GM19025 (cell line): ENCODE measurements at regions not wholly inside any gene's neighbourhood (a gene's known extent, or its start where the extent isn't known, plus 50 kb on each side); places are given as distances from the start of the nearest gene placed in this dataset.

ENCODE experiments used
- ATAC-seq: cut with Tn5 transposase; IDR thresholded peaks from one replicate; pipeline ENCODE4 v1.9.1; 2021; ENCODE audit warnings: mild to moderate bottlenecking, low read depth, moderate library complexity; ENCODE audit not compliant: unreplicated experiment

GRCh38 chr15:92224843-92225242 is 168.8 kb upstream of the ST8SIA2 start:
- ATAC-seq: no peak

- no peak for ATAC-seq
Observed at GRCh38 chr15:92226020-92226612, 167.6 kb upstream of the ST8SIA2 start.

- no peak for ATAC-seq
Observed at GRCh38 chr15:92228830-92229229, 164.9 kb upstream of the ST8SIA2 start.

GRCh38 chr15:92231461-92231860 is 162.2 kb upstream of the ST8SIA2 start:
- ATAC-seq: no peak

- ATAC-seq: no peak
Observed at GRCh38 chr15:92232317-92232716, 161.4 kb upstream of the ST8SIA2 start.

- no peak for ATAC-seq
Observed at GRCh38 chr15:92232876-92233275, 160.8 kb upstream of the ST8SIA2 start.

GRCh38 chr15:92243227-92243626 is 150.5 kb upstream of the ST8SIA2 start:
- ATAC-seq: no peak

- no peak for ATAC-seq
Observed at GRCh38 chr15:92244703-92245102, 149.0 kb upstream of the ST8SIA2 start.

GRCh38 chr15:92247649-92248242 is 145.9 kb upstream of the ST8SIA2 start:
- ATAC-seq: no peak

GRCh38 chr15:92266796-92267685 is 126.6 kb upstream of the ST8SIA2 start:
- no peak for ATAC-seq

- no peak for ATAC-seq
Observed at GRCh38 chr15:92268900-92269299, 124.8 kb upstream of the ST8SIA2 start.

GRCh38 chr15:92271179-92271578 is 122.5 kb upstream of the ST8SIA2 start:
- ATAC-seq: no peak

GRCh38 chr15:92272106-92272505 is 121.6 kb upstream of the ST8SIA2 start:
- no peak for ATAC-seq

GRCh38 chr15:92273286-92273685 is 120.4 kb upstream of the ST8SIA2 start:
- ATAC-seq: no peak

GRCh38 chr15:92273723-92274122 is 120.0 kb upstream of the ST8SIA2 start:
- no peak for ATAC-seq

GRCh38 chr15:92277776-92278175 is 115.9 kb upstream of the ST8SIA2 start:
- no peak for ATAC-seq

- ATAC-seq: no peak
Observed at GRCh38 chr15:92283813-92284212, 109.9 kb upstream of the ST8SIA2 start.

GRCh38 chr15:92288755-92289154 is 104.9 kb upstream of the ST8SIA2 start:
- peak; percentile 86 for ATAC-seq

- ATAC-seq: no peak
Observed at GRCh38 chr15:92289733-92290132, 103.9 kb upstream of the ST8SIA2 start.

- no peak for ATAC-seq
Observed at GRCh38 chr15:92290359-92290992, 103.2 kb upstream of the ST8SIA2 start.

- no peak for ATAC-seq
Observed at GRCh38 chr15:92291900-92292299, 101.8 kb upstream of the ST8SIA2 start.
